ENCODE measurements at regions not wholly inside any gene's neighbourhood (a gene's known extent, or its start where the extent isn't known, plus 50 kb on each side); places are given as distances from the start of the nearest gene placed in this dataset.

DNA sequence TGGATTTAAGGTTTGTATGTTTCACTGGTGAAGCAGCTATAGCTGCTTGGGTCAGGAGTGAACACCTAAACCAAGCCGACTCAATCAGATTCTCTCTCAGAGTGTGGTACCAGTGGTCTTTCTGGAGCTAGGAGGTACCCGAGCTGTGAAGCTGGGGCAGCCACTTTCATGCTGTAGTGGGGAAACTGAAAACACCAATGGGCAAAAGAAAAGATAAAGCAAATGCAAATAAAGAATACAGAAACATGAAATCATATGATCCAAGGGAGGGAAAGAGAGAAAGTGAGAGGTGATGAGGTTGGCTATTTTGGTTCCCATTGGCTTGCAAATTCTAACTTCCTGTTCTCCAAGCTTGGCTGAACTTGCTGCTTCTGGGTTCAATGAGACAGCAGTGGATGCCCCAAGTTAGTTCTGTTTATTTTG, 212.3 kb upstream of the CFAP20DC start:
- TF ChIP-seq, protein P1, sequence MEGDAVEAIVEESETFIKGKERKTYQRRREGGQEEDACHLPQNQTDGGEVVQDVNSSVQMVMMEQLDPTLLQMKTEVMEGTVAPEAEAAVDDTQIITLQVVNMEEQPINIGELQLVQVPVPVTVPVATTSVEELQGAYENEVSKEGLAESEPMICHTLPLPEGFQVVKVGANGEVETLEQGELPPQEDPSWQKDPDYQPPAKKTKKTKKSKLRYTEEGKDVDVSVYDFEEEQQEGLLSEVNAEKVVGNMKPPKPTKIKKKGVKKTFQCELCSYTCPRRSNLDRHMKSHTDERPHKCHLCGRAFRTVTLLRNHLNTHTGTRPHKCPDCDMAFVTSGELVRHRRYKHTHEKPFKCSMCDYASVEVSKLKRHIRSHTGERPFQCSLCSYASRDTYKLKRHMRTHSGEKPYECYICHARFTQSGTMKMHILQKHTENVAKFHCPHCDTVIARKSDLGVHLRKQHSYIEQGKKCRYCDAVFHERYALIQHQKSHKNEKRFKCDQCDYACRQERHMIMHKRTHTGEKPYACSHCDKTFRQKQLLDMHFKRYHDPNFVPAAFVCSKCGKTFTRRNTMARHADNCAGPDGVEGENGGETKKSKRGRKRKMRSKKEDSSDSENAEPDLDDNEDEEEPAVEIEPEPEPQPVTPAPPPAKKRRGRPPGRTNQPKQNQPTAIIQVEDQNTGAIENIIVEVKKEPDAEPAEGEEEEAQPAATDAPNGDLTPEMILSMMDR (IDR thresholded peaks at IDR 0.05; ENCODE audit: low read depth, low read length), result no peak
- H3K4me3 ChIP-seq (ENCODE audit: low read depth, low read length), result no peak overlapping the region
- in situ Hi-C loops (cut with HindIII; ENCODE audit: low sequenced_read_pairs), result no loop called here
- no peak for DNase-seq (ENCODE audit: low read depth, low spot score)

- TF ChIP-seq, protein P1 (IDR thresholded peaks at IDR 0.05; ENCODE audit: low read depth, low read length), result no peak
- H3K4me3 ChIP-seq (ENCODE audit: low read depth, low read length), result no peak overlapping the region
- DNase-seq (ENCODE audit: low read depth, low spot score), result no peak
- in situ Hi-C loops (cut with HindIII; ENCODE audit: low sequenced_read_pairs), result no loop called here
Measured at GRCh38 chr3:59261009-59261408, 211.2 kb upstream of the CFAP20DC start.

GRCh38 chr3:59258550-59259260, 208.9 kb upstream of the CFAP20DC start:
- TF ChIP-seq, protein P1 (IDR thresholded peaks at IDR 0.05; ENCODE audit: low read depth, low read length), result no peak
- in situ Hi-C loops (cut with HindIII; ENCODE audit: low sequenced_read_pairs), result no loop called here
- no peak overlapping the region for H3K4me3 ChIP-seq (ENCODE audit: low read depth, low read length)
- no peak for DNase-seq (ENCODE audit: low read depth, low spot score)

- in situ Hi-C loops (cut with HindIII; ENCODE audit: low sequenced_read_pairs), result no loop called here
- no peak for DNase-seq (ENCODE audit: low read depth, low spot score)
- TF ChIP-seq, protein P1 (IDR thresholded peaks at IDR 0.05; ENCODE audit: low read depth, low read length), result no peak
- no peak overlapping the region for H3K4me3 ChIP-seq (ENCODE audit: low read depth, low read length)
Measured at GRCh38 chr3:59257506-59257905, 207.7 kb upstream of the CFAP20DC start.

DNA sequence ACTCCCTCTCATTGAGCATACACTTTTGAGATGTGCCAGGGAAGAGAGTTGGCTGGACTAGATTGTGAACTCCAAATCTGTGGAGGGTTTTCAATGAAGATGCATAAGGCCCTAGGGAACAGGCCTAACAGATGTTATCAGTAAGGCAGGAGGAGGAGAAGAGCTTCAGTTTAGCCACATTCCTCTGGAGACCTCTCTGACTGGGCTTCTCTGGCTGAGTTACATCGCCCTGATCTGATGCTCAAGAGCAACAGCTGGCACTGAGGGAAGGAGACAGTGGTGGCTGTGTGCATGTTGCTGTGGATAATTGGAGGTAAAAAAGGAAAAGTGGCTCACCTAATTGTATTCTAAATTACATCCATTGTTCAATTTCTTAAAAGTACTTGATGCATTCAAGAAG, 206.4 kb upstream of the CFAP20DC start:
- H3K4me3 ChIP-seq (ENCODE audit: low read depth, low read length), result no peak overlapping the region
- in situ Hi-C loops (cut with HindIII; ENCODE audit: low sequenced_read_pairs), result no loop called here
- DNase-seq (ENCODE audit: low read depth, low spot score), result no peak
- TF ChIP-seq, protein P1 (IDR thresholded peaks at IDR 0.05; ENCODE audit: low read depth, low read length), result no peak

DNA sequence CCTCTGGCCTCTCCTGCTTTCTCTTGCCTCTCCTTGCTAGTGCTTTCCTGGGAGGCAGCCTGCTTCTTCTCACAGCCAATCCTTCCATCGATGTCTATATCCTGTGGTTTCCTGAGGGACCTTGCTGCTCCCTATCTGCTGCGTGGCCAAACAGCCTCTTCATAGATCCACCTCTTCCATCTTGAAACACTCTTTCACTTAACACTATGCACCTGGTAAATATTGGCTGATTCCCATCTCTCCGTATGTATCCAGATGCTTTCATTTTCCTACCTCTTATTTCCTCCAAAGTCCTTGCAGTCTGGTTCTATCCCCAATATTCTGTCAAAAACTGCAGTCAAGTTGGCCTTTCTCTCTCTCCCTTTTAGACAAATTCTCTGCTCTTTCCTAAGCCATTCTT, 205.2 kb upstream of the CFAP20DC start:
- no peak for DNase-seq (ENCODE audit: low read depth, low spot score)
- TF ChIP-seq, protein P1 (IDR thresholded peaks at IDR 0.05; ENCODE audit: low read depth, low read length), result no peak
- in situ Hi-C loops (cut with HindIII; ENCODE audit: low sequenced_read_pairs), result no loop called here
- H3K4me3 ChIP-seq (ENCODE audit: low read depth, low read length), result no peak overlapping the region
